H1 (cell line): ENCODE measurements at regions not wholly inside any gene's neighbourhood (a gene's known extent, or its start where the extent isn't known, plus 50 kb on each side); places are given as distances from the start of the nearest gene placed in this dataset.

Source experiments
- ASH2L ChIP-seq: fragments of 200-600, 300-600 bp; sonication (generic); IDR thresholded peaks from one replicate; pipeline ENCODE4 v1.7.1; 2017; ENCODE audit warnings: low read length
- ATF2 ChIP-seq: IDR thresholded peaks from 2 replicates; pipeline ENCODE4 v1.6.1; 2012; ENCODE audit warnings: low read length, inconsistent platforms
- CTCF ChIP-seq, 3 experiments: IDR thresholded peaks; 1 replicate in 2 of 3; 2 replicates in 1 of 3; pipeline versions ENCODE4 v1.5.1 to v1.6.1; 2011; ENCODE audit warnings: low read length in 3 of 3, mild to moderate bottlenecking in 3 of 3, inconsistent platforms in 2 of 3, low read depth in 1 of 3, moderate library complexity in 1 of 3; ENCODE audit not compliant: insufficient read depth in 1 of 3; ENCODE audit errors: control extremely low read depth in 1 of 3
- KDM1A ChIP-seq: fragments of 200-600, 300-600 bp; sonication (generic); IDR thresholded peaks from 2 replicates; pipeline ENCODE4 v1.7.1; 2016; ENCODE audit warnings: mild to moderate bottlenecking, low read length, borderline replicate concordance
- POLR2A ChIP-seq, 2 experiments: IDR thresholded peaks; 1 replicate in 1 of 2; 2 replicates in 1 of 2; pipeline ENCODE4 v1.6.1; 2011; ENCODE audit warnings: low read depth in 2 of 2, low read length in 2 of 2, mild to moderate bottlenecking in 2 of 2; ENCODE audit errors: control extremely low read depth in 1 of 2
- SIN3A ChIP-seq, 2 experiments: IDR thresholded peaks in 1 of 2; conservative IDR thresholded peaks in 1 of 2; 2 replicates each; pipeline ENCODE4 v1.6.1; 2011 to 2012; ENCODE audit warnings: low read length in 2 of 2, improper control_type of control experiment in 1 of 2, low read depth in 1 of 2, mild to moderate bottlenecking in 1 of 2
- SP1 ChIP-seq: IDR thresholded peaks from 2 replicates; pipeline ENCODE4 v1.6.1; 2011; ENCODE audit warnings: low read depth, low read length
- TAF1 ChIP-seq: IDR thresholded peaks from 2 replicates; pipeline ENCODE4 v1.6.1; 2011; ENCODE audit warnings: mild to moderate bottlenecking, low read depth, low read length
- TEAD4 ChIP-seq: IDR thresholded peaks from 2 replicates; pipeline ENCODE4 v1.6.1; 2012; ENCODE audit warnings: low read depth, low read length, inconsistent platforms, mixed read lengths

- TF ChIP-seq TAF1: no peak
- no peak for TF ChIP-seq CTCF (IDR thresholded peaks at IDR 0.05; ENCODE audit: control extremely low read depth in 1 of 3, insufficient read depth in 1 of 3, low read depth in 1 of 3, low read length in 3 of 3)
- no peak for TF ChIP-seq POLR2A (IDR thresholded peaks at IDR 0.05; ENCODE audit: control extremely low read depth in 1 of 2, low read depth in 2 of 2, low read length in 2 of 2)
- TF ChIP-seq ATF2: no peak
- TF ChIP-seq ASH2L: no peak
- no peak for TF ChIP-seq SIN3A (conservative IDR thresholded peaks at IDR 0.05 in 1 of 2, IDR thresholded peaks at IDR 0.05 in 1 of 2; ENCODE audit: low read depth in 1 of 2, low read length in 2 of 2)
- no peak for TF ChIP-seq TEAD4
- TF ChIP-seq SP1: no peak
- no peak for TF ChIP-seq KDM1A
These were observed 179.7 kb downstream of the ST6GAL2 start for GRCh38 chr2:106706283-106706682.
